Type B pancreatic cell (in vitro differentiated cells): ENCODE measurements at regions not wholly inside any gene's neighbourhood (a gene's known extent, or its start where the extent isn't known, plus 50 kb on each side); places are given as distances from the start of the nearest gene placed in this dataset.
A peak's percentile ranks its signal among the peaks of the same experiment; 100 is the strongest.

ENCODE experiments used
- DNase-seq: peaks from one replicate; pipeline ENCODE4 v3.0.0; 2021; ENCODE audit warnings: mixed read lengths; ENCODE audit not compliant: unreplicated experiment; ENCODE audit errors: extremely low spot score
- H3K27ac Mint-ChIP-seq: 2 replicates; pipeline ENCODE4 v1.8.0; 2021; ENCODE audit warnings: mild to moderate bottlenecking, mixed read lengths
- H3K27me3 Mint-ChIP-seq: 2 replicates; pipeline ENCODE4 v1.8.0; 2021; ENCODE audit warnings: mixed read lengths
- H3K36me3 Mint-ChIP-seq: 2 replicates; pipeline ENCODE4 v1.8.0; 2021; ENCODE audit warnings: mixed read lengths
- H3K4me1 Mint-ChIP-seq: one replicate; pipeline ENCODE4 v1.8.0; 2021; ENCODE audit warnings: mixed read lengths; ENCODE audit not compliant: unreplicated experiment
- H3K4me3 Mint-ChIP-seq: 2 replicates; pipeline ENCODE4 v1.8.0; 2021; ENCODE audit warnings: mild to moderate bottlenecking, mixed read lengths
- H3K9me3 Mint-ChIP-seq: 2 replicates; pipeline ENCODE4 v1.8.0; 2021; ENCODE audit warnings: mixed read lengths
- CTCF ChIP-seq: fragments of 200-600 bp; sonication (generic); conservative IDR thresholded peaks from 2 replicates; pipeline ENCODE4 v1.5.0; 2021; ENCODE audit warnings: antibody characterized with exemption, mild to moderate bottlenecking

GRCh38 chr16:86299882-86300610 is 210.3 kb upstream of the FOXF1 start:
- peaks cover 45% of the 10 kb centered on the region for H3K4me1 Mint-ChIP-seq
- TF ChIP-seq CTCF: no peak
- DNase-seq: no peak
- H3K4me3 Mint-ChIP-seq: no peak overlapping the region
- no peaks in the 10 kb centered on the region for H3K36me3 Mint-ChIP-seq
- H3K9me3 Mint-ChIP-seq: no peaks in the 10 kb centered on the region
- no peak overlapping the region for H3K27ac Mint-ChIP-seq
- H3K27me3 Mint-ChIP-seq: peaks cover 78% of the 10 kb centered on the region

- peaks cover 42% of the 10 kb centered on the region for H3K4me1 Mint-ChIP-seq
- TF ChIP-seq CTCF: no peak
- H3K9me3 Mint-ChIP-seq: no peaks in the 10 kb centered on the region
- H3K27ac Mint-ChIP-seq: no peak overlapping the region
- no peaks in the 10 kb centered on the region for H3K36me3 Mint-ChIP-seq
- peaks cover 79% of the 10 kb centered on the region for H3K27me3 Mint-ChIP-seq
- H3K4me3 Mint-ChIP-seq: peak overlapping the region; percentile 71
- no peak for DNase-seq
Observed at GRCh38 chr16:86300746-86301481, 209.4 kb upstream of the FOXF1 start.

- H3K4me1 Mint-ChIP-seq: peaks cover 40% of the 10 kb centered on the region
- H3K27me3 Mint-ChIP-seq: peaks cover 77% of the 10 kb centered on the region
- H3K4me3 Mint-ChIP-seq: no peak overlapping the region
- H3K9me3 Mint-ChIP-seq: peaks cover 4% of the 10 kb centered on the region
- H3K27ac Mint-ChIP-seq: no peak overlapping the region
- H3K36me3 Mint-ChIP-seq: no peaks in the 10 kb centered on the region
- DNase-seq: no peak
- TF ChIP-seq CTCF: no peak
Observed at GRCh38 chr16:86302421-86303109, 207.8 kb upstream of the FOXF1 start.

- Mint-ChIP-seq H3K9me3 (peaks cover 4% of the 10 kb centered on the region), H3K27ac (no peak overlapping the region)
- no peak for TF ChIP-seq CTCF
Observed at GRCh38 chr16:86303787-86304678, 206.3 kb upstream of the FOXF1 start.

GRCh38 chr16:86304868-86305267 is 205.5 kb upstream of the FOXF1 start:
- no peak for TF ChIP-seq CTCF
- no peak for DNase-seq
- no peaks in the 10 kb centered on the region for H3K36me3 Mint-ChIP-seq
- no peak overlapping the region for H3K27ac Mint-ChIP-seq
- H3K9me3 Mint-ChIP-seq: peaks cover 4% of the 10 kb centered on the region
- H3K27me3 Mint-ChIP-seq: peaks cover 68% of the 10 kb centered on the region
- H3K4me3 Mint-ChIP-seq: no peak overlapping the region
- peaks cover 27% of the 10 kb centered on the region for H3K4me1 Mint-ChIP-seq

More at GRCh38 chr16:86303787-86304678, 206.3 kb upstream of the FOXF1 start:
- Mint-ChIP-seq H3K27me3 (peaks cover 73% of the 10 kb centered on the region), H3K4me3 (no peak overlapping the region), H3K36me3 (no peaks in the 10 kb centered on the region), H3K4me1 (peaks cover 29% of the 10 kb centered on the region)
- DNase-seq: no peak
